ENCODE measurements at regions not wholly inside any gene's neighbourhood (a gene's known extent, or its start where the extent isn't known, plus 50 kb on each side); places are given as distances from the start of the nearest gene placed in this dataset.

DNA sequence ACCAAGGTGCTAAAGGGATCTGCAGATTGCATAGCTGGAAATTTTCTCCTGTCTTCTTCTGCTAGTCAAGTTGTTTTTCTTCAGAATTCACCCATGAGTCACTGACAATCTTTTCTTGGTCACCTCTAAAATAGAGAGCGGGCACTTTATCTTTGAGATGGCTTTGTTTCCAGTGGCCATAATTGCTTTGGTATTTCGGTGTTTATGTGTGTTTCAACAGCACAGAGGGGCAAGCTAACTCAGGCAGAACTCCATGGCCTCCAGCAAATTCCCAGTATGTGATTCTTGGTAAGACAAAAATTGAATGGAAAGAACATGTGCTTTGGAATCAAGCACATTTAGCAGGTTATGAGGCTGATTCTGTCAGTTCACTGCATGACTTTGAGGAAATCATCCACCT, 656.8 kb downstream of the VRK1 start:
- FAIRE-seq (no peak), DNase-seq (no peak)
- no peaks in the 10 kb centered on the region for H3K36me3 ChIP-seq (ENCODE audit: control insufficient read depth in 2 of 3, insufficient read depth in 3 of 3, low read length in 3 of 3)
- intact Hi-C loops (cut with DNase I): no loop called here
- H3K4me3 ChIP-seq (ENCODE audit: low read length in 3 of 3): no peak overlapping the region
- no peak overlapping the region for H3K27ac ChIP-seq (ENCODE audit: low read depth in 2 of 2, low read length in 2 of 2)
- H3K9me3 ChIP-seq (ENCODE audit: control insufficient read depth in 2 of 3, insufficient read depth in 1 of 3, low read length in 3 of 3): no peaks in the 10 kb centered on the region
- TF ChIP-seq, protein P1, sequence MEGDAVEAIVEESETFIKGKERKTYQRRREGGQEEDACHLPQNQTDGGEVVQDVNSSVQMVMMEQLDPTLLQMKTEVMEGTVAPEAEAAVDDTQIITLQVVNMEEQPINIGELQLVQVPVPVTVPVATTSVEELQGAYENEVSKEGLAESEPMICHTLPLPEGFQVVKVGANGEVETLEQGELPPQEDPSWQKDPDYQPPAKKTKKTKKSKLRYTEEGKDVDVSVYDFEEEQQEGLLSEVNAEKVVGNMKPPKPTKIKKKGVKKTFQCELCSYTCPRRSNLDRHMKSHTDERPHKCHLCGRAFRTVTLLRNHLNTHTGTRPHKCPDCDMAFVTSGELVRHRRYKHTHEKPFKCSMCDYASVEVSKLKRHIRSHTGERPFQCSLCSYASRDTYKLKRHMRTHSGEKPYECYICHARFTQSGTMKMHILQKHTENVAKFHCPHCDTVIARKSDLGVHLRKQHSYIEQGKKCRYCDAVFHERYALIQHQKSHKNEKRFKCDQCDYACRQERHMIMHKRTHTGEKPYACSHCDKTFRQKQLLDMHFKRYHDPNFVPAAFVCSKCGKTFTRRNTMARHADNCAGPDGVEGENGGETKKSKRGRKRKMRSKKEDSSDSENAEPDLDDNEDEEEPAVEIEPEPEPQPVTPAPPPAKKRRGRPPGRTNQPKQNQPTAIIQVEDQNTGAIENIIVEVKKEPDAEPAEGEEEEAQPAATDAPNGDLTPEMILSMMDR (IDR thresholded peaks at IDR 0.05; ENCODE audit: borderline replicate concordance, extremely low read depth, insufficient read depth): no peak
- no peaks in the 10 kb centered on the region for H3K27me3 ChIP-seq (ENCODE audit: control insufficient read depth, insufficient read depth, low read length)
- H3K4me1 ChIP-seq (ENCODE audit: control insufficient read depth in 2 of 3, insufficient read depth in 2 of 3, low read depth in 1 of 3, low read length in 3 of 3): no peaks in the 10 kb centered on the region
- H3K9ac ChIP-seq (ENCODE audit: low read length in 3 of 3): no peak overlapping the region

DNA sequence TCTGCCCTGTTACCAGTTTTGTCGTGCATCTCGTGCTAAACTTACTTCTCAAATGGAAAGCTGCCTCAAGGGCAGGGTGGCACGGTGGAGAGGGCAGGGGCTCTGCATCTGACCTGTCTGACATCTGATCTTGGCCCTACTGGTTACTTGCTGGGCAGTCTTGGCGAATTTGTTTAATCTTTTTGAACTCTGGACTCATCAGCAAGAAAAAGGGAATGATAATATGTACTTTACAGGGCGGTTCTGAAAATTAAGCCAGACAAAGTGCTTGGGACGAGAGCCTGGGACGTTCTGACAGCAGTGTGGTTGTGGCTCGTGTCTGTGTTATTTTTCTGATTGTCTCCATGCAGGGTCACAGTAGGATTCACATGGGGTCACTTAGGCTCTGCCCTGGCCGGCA, 659.3 kb downstream of the VRK1 start:
- H3K4me3 ChIP-seq (ENCODE audit: low read length in 3 of 3): no peak overlapping the region
- H3K9ac ChIP-seq (ENCODE audit: low read length in 3 of 3): no peak overlapping the region
- DNase-seq (no peak), FAIRE-seq (no peak)
- intact Hi-C loops (cut with DNase I): no loop called here
- H3K27me3 ChIP-seq (ENCODE audit: control insufficient read depth, insufficient read depth, low read length): no peaks in the 10 kb centered on the region
- H3K27ac ChIP-seq (ENCODE audit: low read depth in 2 of 2, low read length in 2 of 2): no peak overlapping the region
- no peaks in the 10 kb centered on the region for H3K36me3 ChIP-seq (ENCODE audit: control insufficient read depth in 2 of 3, insufficient read depth in 3 of 3, low read length in 3 of 3)
- H3K9me3 ChIP-seq (ENCODE audit: control insufficient read depth in 2 of 3, insufficient read depth in 1 of 3, low read length in 3 of 3): no peaks in the 10 kb centered on the region
- TF ChIP-seq, protein P1 (IDR thresholded peaks at IDR 0.05; ENCODE audit: borderline replicate concordance, extremely low read depth, insufficient read depth): no peak
- H3K4me1 ChIP-seq (ENCODE audit: control insufficient read depth in 2 of 3, insufficient read depth in 2 of 3, low read depth in 1 of 3, low read length in 3 of 3): no peaks in the 10 kb centered on the region

DNA sequence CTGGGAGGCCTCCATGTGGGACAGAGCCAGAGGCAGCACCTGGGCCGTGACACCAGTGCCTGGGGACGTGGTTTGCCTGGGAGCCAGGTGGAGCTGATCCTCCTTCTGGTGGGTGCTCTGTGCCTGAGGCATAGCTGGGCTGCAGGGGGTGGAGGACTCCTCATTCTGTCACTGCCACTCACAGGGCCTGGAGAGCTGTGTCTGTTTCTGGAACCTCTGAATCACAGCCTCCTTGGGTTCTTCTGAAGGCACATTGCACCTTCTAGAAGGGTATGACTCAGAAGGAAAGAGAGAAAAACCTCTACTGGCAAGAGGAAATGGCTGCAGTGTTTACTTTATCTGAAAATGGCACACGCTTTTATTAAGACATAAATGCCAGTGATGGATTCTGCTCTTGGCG, 659.8 kb downstream of the VRK1 start:
- Histone ChIP-seq H3K27me3 (ENCODE audit: control insufficient read depth, insufficient read depth, low read length) (no peaks in the 10 kb centered on the region), H3K4me3 (ENCODE audit: low read length in 3 of 3) (no peak overlapping the region), H3K9me3 (ENCODE audit: control insufficient read depth in 2 of 3, insufficient read depth in 1 of 3, low read length in 3 of 3) (peaks cover 0 to 2% (median 2%) of the 10 kb centered on the region in 3 donors), H3K4me1 (ENCODE audit: control insufficient read depth in 2 of 3, insufficient read depth in 2 of 3, low read depth in 1 of 3, low read length in 3 of 3) (no peaks in the 10 kb centered on the region), H3K27ac (ENCODE audit: low read depth in 2 of 2, low read length in 2 of 2) (no peak overlapping the region), H3K9ac (ENCODE audit: low read length in 3 of 3) (no peak overlapping the region), H3K36me3 (ENCODE audit: control insufficient read depth in 2 of 3, insufficient read depth in 3 of 3, low read length in 3 of 3) (no peaks in the 10 kb centered on the region)
- no peak for FAIRE-seq
- no peak for DNase-seq
- intact Hi-C loops (cut with DNase I): no loop called here
- TF ChIP-seq, protein P1 (IDR thresholded peaks at IDR 0.05; ENCODE audit: borderline replicate concordance, extremely low read depth, insufficient read depth): no peak

DNA sequence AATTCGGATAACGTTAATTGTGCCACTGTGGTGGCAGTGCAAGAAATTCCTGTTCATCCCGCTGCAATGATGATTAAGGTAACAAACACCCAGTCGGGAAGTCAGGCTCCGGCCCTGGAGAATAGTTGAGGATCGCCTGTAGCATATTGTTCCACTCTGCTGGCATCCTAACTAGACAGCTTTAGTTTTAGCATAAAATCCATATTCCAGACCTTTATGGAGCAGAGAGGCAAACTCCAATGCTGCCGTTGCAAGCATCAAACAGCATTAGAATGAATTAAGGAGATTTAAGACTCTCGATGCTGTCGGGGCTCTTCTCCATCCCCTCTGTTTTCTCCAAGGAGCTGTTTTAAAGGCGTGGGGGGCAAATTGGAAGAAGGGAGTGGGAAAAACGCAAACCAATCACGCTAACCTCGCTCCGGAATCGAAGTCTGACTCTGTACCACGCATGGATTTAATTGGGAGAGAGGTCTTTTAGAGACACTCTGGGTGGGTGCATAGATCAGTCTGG, 660.4 kb downstream of the VRK1 start:
- Histone ChIP-seq H3K27ac (ENCODE audit: low read depth in 2 of 2, low read length in 2 of 2) (no peak overlapping the region), H3K9ac (ENCODE audit: low read length in 3 of 3) (no peak overlapping the region), H3K27me3 (ENCODE audit: control insufficient read depth, insufficient read depth, low read length) (no peaks in the 10 kb centered on the region), H3K4me3 (ENCODE audit: low read length in 3 of 3) (no peak overlapping the region), H3K36me3 (ENCODE audit: control insufficient read depth in 2 of 3, insufficient read depth in 3 of 3, low read length in 3 of 3) (no peaks in the 10 kb centered on the region), H3K9me3 (ENCODE audit: control insufficient read depth in 2 of 3, insufficient read depth in 1 of 3, low read length in 3 of 3) (peaks cover 0 to 9% (median 3%) of the 10 kb centered on the region in 3 donors), H3K4me1 (ENCODE audit: control insufficient read depth in 2 of 3, insufficient read depth in 2 of 3, low read depth in 1 of 3, low read length in 3 of 3) (no peaks in the 10 kb centered on the region)
- intact Hi-C loops (cut with DNase I): no loop called here
- TF ChIP-seq, protein P1 (IDR thresholded peaks at IDR 0.05; ENCODE audit: borderline replicate concordance, extremely low read depth, insufficient read depth): no peak
- DNase-seq (no peak), FAIRE-seq (no peak)

Data from kidney (tissue), 13 donors.